ENCODE measurements at regions not wholly inside any gene's neighbourhood (a gene's known extent, or its start where the extent isn't known, plus 50 kb on each side); places are given as distances from the start of the nearest gene placed in this dataset.

DNA sequence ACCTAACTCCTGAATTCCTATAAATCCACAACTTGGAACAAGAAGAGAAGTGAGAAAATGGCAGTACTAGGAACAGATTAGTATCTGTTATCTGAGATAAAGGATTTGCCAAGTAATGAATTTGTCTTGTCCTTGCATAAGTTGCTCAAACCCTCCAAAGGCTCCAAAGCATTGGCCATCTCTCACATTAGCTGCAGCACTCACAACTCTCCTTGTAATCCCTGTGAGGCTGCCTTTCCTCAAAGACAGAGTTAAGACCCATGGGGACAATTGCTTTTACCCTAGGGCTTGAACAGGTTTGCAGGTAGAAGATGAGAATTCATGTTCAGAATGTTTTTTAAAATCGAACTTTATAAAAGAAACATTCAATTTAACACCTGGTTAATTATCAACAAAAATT lies 1702.2 kb downstream of the EFNB2 start:
- TF ChIP-seq TAF1 (IDR thresholded peaks at IDR 0.05; ENCODE audit: borderline replicate concordance, low read depth, low read length) (no peak), POLR2A (IDR thresholded peaks at IDR 0.05; ENCODE audit: low read depth, low read length) (no peak)

Measured in GM12892 (cell line).